ENCODE measurements at regions not wholly inside any gene's neighbourhood (a gene's known extent, or its start where the extent isn't known, plus 50 kb on each side); places are given as distances from the start of the nearest gene placed in this dataset.

- H3K4me1 ChIP-seq (ENCODE audit: control insufficient read depth, extremely low read depth, insufficient read depth, low read length): no peaks in the 10 kb centered on the region
- TF ChIP-seq CTCF (optimal IDR thresholded peaks at IDR 0.05 in 1 of 3, IDR thresholded peaks at IDR 0.05 in 1 of 3, conservative IDR thresholded peaks at IDR 0.05 in 1 of 3; ENCODE audit: extremely low read depth in 1 of 3, insufficient read depth in 2 of 3, low read length in 3 of 3) (no peak), EZH2 (IDR thresholded peaks at IDR 0.05; ENCODE audit: low read length) (no peak)
- H3K4me2 ChIP-seq (ENCODE audit: control insufficient read depth, extremely low read depth, insufficient read depth, low read depth, low read length): no peak overlapping the region
- H2AFZ ChIP-seq (ENCODE audit: control insufficient read depth, low read length): no peak overlapping the region
- H3K9me1 ChIP-seq (ENCODE audit: control insufficient read depth, extremely low read depth, insufficient read depth, low read length): no peaks in the 10 kb centered on the region
- H3K9me3 ChIP-seq (ENCODE audit: control insufficient read depth, low read depth, low read length): no peaks in the 10 kb centered on the region
- H3K9ac ChIP-seq (ENCODE audit: control insufficient read depth, extremely low read depth, insufficient read depth, low read length): no peak overlapping the region
- no peaks in the 10 kb centered on the region for H3K36me3 ChIP-seq (ENCODE audit: control insufficient read depth in 2 of 2, extremely low read depth in 1 of 2, insufficient read depth in 2 of 2, low read length in 2 of 2)
- no peak for FAIRE-seq
- H3K27me3 ChIP-seq (ENCODE audit: control insufficient read depth, extremely low read depth, insufficient read depth, low read length): no peaks in the 10 kb centered on the region
- dilution Hi-C loops (cut with MboI; ENCODE audit: extremely low pct_ligation_motif_present, low sequenced_read_pairs): no loop called here
- H3K4me3 ChIP-seq (ENCODE audit: control insufficient read depth in 2 of 3, extremely low read depth in 1 of 3, insufficient read depth in 2 of 3, low read depth in 1 of 3, low read length in 3 of 3): no peak overlapping the region
- no peak overlapping the region for H3K27ac ChIP-seq (ENCODE audit: control insufficient read depth, insufficient read depth, low read length)
- H4K20me1 ChIP-seq (ENCODE audit: control insufficient read depth, extremely low read depth, insufficient read depth, low read length): no peaks in the 10 kb centered on the region
- DNase-seq (ENCODE audit: low read depth, low spot score): no peak
- H3K79me2 ChIP-seq (ENCODE audit: control insufficient read depth, insufficient read depth, low read length): no peaks in the 10 kb centered on the region
These were observed 465.7 kb downstream of the DIRAS2 start for GRCh38 chr9:90176901-90177300.

- no peak overlapping the region for H3K9ac ChIP-seq (ENCODE audit: control insufficient read depth, extremely low read depth, insufficient read depth, low read length)
- FAIRE-seq (no peak), DNase-seq (ENCODE audit: low read depth, low spot score) (no peak)
- H3K4me1 ChIP-seq (ENCODE audit: control insufficient read depth, extremely low read depth, insufficient read depth, low read length): no peaks in the 10 kb centered on the region
- H3K4me3 ChIP-seq (ENCODE audit: control insufficient read depth in 2 of 3, extremely low read depth in 1 of 3, insufficient read depth in 2 of 3, low read depth in 1 of 3, low read length in 3 of 3): no peak overlapping the region
- H3K9me1 ChIP-seq (ENCODE audit: control insufficient read depth, extremely low read depth, insufficient read depth, low read length): no peaks in the 10 kb centered on the region
- no peak overlapping the region for H3K4me2 ChIP-seq (ENCODE audit: control insufficient read depth, extremely low read depth, insufficient read depth, low read depth, low read length)
- H2AFZ ChIP-seq (ENCODE audit: control insufficient read depth, low read length): no peak overlapping the region
- H3K36me3 ChIP-seq (ENCODE audit: control insufficient read depth in 2 of 2, extremely low read depth in 1 of 2, insufficient read depth in 2 of 2, low read length in 2 of 2): no peaks in the 10 kb centered on the region
- H3K27ac ChIP-seq (ENCODE audit: control insufficient read depth, insufficient read depth, low read length): no peak overlapping the region
- H3K9me3 ChIP-seq (ENCODE audit: control insufficient read depth, low read depth, low read length): no peaks in the 10 kb centered on the region
- dilution Hi-C loops (cut with MboI; ENCODE audit: extremely low pct_ligation_motif_present, low sequenced_read_pairs): no loop called here
- H3K27me3 ChIP-seq (ENCODE audit: control insufficient read depth, extremely low read depth, insufficient read depth, low read length): no peaks in the 10 kb centered on the region
- H4K20me1 ChIP-seq (ENCODE audit: control insufficient read depth, extremely low read depth, insufficient read depth, low read length): no peaks in the 10 kb centered on the region
- H3K79me2 ChIP-seq (ENCODE audit: control insufficient read depth, insufficient read depth, low read length): no peaks in the 10 kb centered on the region
- no peak for TF ChIP-seq CTCF (optimal IDR thresholded peaks at IDR 0.05 in 1 of 3, IDR thresholded peaks at IDR 0.05 in 1 of 3, conservative IDR thresholded peaks at IDR 0.05 in 1 of 3; ENCODE audit: extremely low read depth in 1 of 3, insufficient read depth in 2 of 3, low read length in 3 of 3)
- TF ChIP-seq EZH2 (IDR thresholded peaks at IDR 0.05; ENCODE audit: low read length): no peak
These were observed 462.2 kb downstream of the DIRAS2 start for GRCh38 chr9:90180381-90180780.

All from keratinocyte (primary cell).